HEK293T (cell line): ENCODE measurements at regions not wholly inside any gene's neighbourhood (a gene's known extent, or its start where the extent isn't known, plus 50 kb on each side); places are given as distances from the start of the nearest gene placed in this dataset.

Experiments
- CTCF ChIA-PET: fragments of 350-600 bp; formaldehyde crosslinking; extraction: SDS; loops from one replicate; lab custom pipeline; 2021; ENCODE audit warnings: antibody characterized with exemption, inconsistent platforms; lab: Yijun Ruan, JAX
- POLR2A ChIA-PET: fragments of 350-600 bp; formaldehyde crosslinking; extraction: SDS; loops from one replicate; lab custom pipeline; 2020; ENCODE audit warnings: antibody characterized with exemption, inconsistent platforms; lab: Yijun Ruan, JAX
- DNase-seq: peaks from one replicate; pipeline ENCODE4 v3.0.0; 2012; ENCODE audit warnings: mixed read lengths; ENCODE audit errors: extremely low spot score
- ARNT ChIP-seq: fragments of 450-650 bp; IDR thresholded peaks from 2 replicates; pipeline ENCODE4 v1.6.1; 2017; ENCODE audit warnings: mild to moderate bottlenecking
- BHLHE40 ChIP-seq: fragments of 450-650 bp; IDR thresholded peaks from 2 replicates; pipeline ENCODE4 v1.6.1; 2016; ENCODE audit warnings: mild to moderate bottlenecking, moderate library complexity, borderline replicate concordance
- CTBP1 ChIP-seq: fragments of 450-650 bp; IDR thresholded peaks from 2 replicates; pipeline ENCODE4 v1.6.1; 2016; ENCODE audit warnings: borderline replicate concordance
- ELF4 ChIP-seq: fragments of 450-650 bp; IDR thresholded peaks from 2 replicates; pipeline ENCODE4 v1.6.1; 2017; ENCODE audit warnings: antibody characterized with exemption
- FOXA1 ChIP-seq: fragments of 450-650 bp; IDR thresholded peaks from 2 replicates; pipeline ENCODE4 v1.6.1; 2016; ENCODE audit warnings: mild to moderate bottlenecking
- FOXK2 ChIP-seq: fragments of 450-650 bp; IDR thresholded peaks from 2 replicates; pipeline ENCODE4 v1.6.1; 2016; ENCODE audit warnings: mild to moderate bottlenecking
- FOXM1 ChIP-seq: fragments of 450-650 bp; IDR thresholded peaks from 2 replicates; pipeline ENCODE4 v1.6.1; 2017; ENCODE audit warnings: mild to moderate bottlenecking, borderline replicate concordance
- HDGF ChIP-seq: fragments of 450-650 bp; IDR thresholded peaks from 2 replicates; pipeline ENCODE4 v1.6.1; 2017; ENCODE audit warnings: antibody characterized with exemption, borderline replicate concordance
- L3MBTL2 ChIP-seq: fragments of 450-650 bp; conservative IDR thresholded peaks from 2 replicates; pipeline ENCODE4 v1.6.1; 2016; ENCODE audit warnings: mild to moderate bottlenecking
- LEF1 ChIP-seq: fragments of 450-650 bp; IDR thresholded peaks from 2 replicates; pipeline ENCODE4 v1.6.1; 2017; ENCODE audit warnings: mild to moderate bottlenecking, borderline replicate concordance
- NFRKB ChIP-seq: fragments of 450-650 bp; IDR thresholded peaks from 2 replicates; pipeline ENCODE4 v1.6.1; 2016; ENCODE audit warnings: mild to moderate bottlenecking, moderate library complexity
- SP1 ChIP-seq: fragments of 450-650 bp; IDR thresholded peaks from 2 replicates; pipeline ENCODE4 v1.6.1; 2017
- SUZ12 ChIP-seq: fragments of 450-650 bp; IDR thresholded peaks from 2 replicates; pipeline ENCODE4 v1.6.1; 2016; ENCODE audit warnings: mild to moderate bottlenecking
- TARDBP ChIP-seq: fragments of 450-650 bp; IDR thresholded peaks from 2 replicates; pipeline ENCODE4 v1.6.1; 2016
- ZNF384 ChIP-seq: fragments of 450-650 bp; IDR thresholded peaks from 2 replicates; pipeline ENCODE4 v1.6.1; 2016
- TF ChIP-seq, protein P1 (sequence below): fragments of 450-650 bp; IDR thresholded peaks from 2 replicates; pipeline ENCODE4 v1.6.1; 2016

DNA sequence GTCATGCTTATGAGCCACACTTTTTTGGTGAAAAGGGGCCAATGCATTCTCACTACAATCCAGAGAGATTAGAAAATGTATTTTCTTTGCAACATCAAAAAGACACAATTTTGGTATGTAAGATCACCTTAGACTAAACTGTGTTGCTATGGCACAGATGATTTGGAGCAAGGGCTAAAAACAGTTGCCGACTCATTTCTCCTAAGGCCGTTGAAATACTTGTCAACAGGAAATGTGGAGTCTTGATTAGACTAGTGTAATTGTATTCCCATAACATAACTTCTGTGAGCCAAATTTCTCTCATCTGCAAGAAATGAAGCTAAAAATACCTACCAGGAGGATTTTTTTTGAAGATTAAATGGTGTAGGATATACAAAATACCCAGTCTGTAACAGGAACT is 2547.7 kb downstream of the ARAP2 start:
- POLR2A ChIA-PET = no interaction called here
- DNase-seq = no peak

DNA sequence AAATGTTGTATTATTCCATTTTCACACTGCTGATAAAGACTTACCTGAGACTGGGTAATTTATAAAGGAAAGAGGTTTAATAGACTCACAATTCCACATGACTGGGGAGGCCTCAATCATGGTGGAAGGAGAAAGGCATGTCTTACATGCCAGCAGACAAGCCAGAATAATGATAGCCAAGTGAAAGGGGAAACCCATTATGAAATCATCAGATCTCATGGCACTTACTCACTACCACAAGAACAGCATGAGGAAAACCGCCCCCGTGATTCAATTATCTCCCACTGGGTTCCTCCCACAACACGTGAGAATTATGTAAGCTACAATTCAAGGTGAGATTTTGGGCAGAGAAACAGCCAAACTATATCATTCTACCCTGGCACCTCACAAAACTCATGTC is 2535.1 kb downstream of the ARAP2 start:
- ChIA-PET POLR2A (no interaction called here), CTCF (no interaction called here)
- DNase-seq = no peak
- TF ChIP-seq NFRKB (no peak), FOXA1 (no peak), ELF4 (no peak), LEF1 (no peak), FOXK2 (no peak), CTBP1 (no peak), SP1 (no peak), SUZ12 (no peak), FOXM1 (no peak), TARDBP (no peak), ZNF384 (no peak), ARNT (no peak), L3MBTL2 (no peak)

More for the DNA sequence above, 2547.7 kb downstream of the ARAP2 start:
- TF ChIP-seq BHLHE40 (no peak), FOXK2 (no peak), ARNT (no peak), FOXA1 (no peak), SP1 (no peak), ELF4 (no peak), TARDBP (no peak), FOXM1 (no peak), ZNF384 (no peak), LEF1 (no peak), NFRKB (no peak), SUZ12 (no peak), HDGF (no peak), L3MBTL2 (no peak), CTBP1 (no peak)
- TF ChIP-seq, protein P1, sequence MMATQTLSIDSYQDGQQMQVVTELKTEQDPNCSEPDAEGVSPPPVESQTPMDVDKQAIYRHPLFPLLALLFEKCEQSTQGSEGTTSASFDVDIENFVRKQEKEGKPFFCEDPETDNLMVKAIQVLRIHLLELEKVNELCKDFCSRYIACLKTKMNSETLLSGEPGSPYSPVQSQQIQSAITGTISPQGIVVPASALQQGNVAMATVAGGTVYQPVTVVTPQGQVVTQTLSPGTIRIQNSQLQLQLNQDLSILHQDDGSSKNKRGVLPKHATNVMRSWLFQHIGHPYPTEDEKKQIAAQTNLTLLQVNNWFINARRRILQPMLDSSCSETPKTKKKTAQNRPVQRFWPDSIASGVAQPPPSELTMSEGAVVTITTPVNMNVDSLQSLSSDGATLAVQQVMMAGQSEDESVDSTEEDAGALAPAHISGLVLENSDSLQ = no peak
- CTCF ChIA-PET = no interaction called here

DNA sequence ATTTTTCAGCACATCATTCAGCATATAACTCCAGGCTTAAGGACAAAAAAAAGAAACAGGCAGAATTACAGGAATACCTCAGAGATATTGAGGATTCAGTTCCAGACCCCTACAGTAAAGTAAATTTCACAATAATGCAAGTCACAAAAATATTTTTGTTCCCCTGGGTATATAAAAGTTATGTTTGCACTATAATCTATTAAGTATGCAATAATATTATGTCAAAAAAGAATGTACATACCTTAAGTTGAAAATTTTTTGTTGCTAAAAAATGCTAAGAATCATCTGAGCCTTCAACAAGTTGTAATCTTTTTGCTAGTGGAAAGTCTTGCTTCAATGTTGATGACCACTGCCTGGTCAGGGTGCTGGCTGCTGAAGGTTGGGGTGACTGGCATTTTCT is 2532.5 kb downstream of the ARAP2 start:
- TF ChIP-seq ARNT (no peak), ZNF384 (no peak), FOXM1 (no peak), NFRKB (no peak), HDGF (no peak), TARDBP (no peak), SUZ12 (no peak), SP1 (no peak), FOXA1 (no peak), ELF4 (no peak), LEF1 (no peak), L3MBTL2 (no peak), BHLHE40 (no peak), FOXK2 (no peak)
- TF ChIP-seq, protein P1 = no peak
- ChIA-PET CTCF (no interaction called here), POLR2A (no interaction called here)
- DNase-seq = no peak

DNA sequence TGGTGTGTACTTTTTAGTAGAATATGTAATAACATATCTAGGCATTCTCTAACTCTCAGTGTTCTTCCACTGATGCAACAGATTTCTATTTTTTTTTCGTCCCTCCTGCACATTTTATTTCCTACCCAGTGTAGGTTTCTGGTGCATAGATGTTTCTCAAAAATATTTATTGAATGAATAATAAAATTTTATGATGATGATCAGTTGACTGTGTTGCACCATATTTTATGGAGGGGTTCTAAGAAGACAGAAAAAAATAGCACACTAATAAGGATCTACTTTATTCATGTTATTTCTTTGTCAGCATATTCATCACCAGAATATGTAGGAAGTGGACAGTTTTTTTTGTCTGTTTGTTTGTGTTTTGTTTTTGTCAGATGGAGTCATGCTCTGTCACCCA is 2529.3 kb downstream of the ARAP2 start:
- ChIA-PET POLR2A (no interaction called here), CTCF (no interaction called here)
- TF ChIP-seq SP1 (no peak), NFRKB (no peak), ARNT (no peak), FOXM1 (no peak), LEF1 (no peak), SUZ12 (no peak), ELF4 (no peak), HDGF (no peak), FOXK2 (no peak), BHLHE40 (no peak), L3MBTL2 (no peak)
- TF ChIP-seq, protein P1 = no peak
- no peak for DNase-seq

DNA sequence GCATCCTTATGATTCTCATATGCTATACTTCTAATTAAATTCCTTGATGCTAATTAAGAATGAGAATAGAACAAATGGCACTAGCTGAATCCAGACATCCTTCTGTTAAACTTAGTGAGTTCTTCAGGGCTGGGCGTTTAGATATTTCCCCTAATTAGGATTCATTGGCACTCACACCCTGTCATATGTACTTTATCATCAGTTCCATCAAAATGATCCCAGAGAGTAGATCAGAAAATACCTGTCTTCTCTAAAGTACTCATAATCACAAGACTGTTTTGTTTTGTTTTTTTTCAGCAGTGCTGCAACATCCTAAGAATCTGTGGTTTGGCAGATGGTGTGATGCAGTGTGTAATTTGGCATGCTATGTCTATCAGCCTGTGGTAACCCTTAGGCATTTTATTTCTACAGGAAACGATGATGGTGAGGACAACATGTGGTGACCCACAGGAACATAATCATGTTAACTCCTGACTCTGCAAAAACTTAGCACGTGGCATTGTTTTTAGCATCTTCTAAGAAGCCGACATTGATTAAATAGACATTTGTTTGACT is 2528.4 kb downstream of the ARAP2 start:
- CTCF ChIA-PET = no interaction called here
- TF ChIP-seq FOXM1 (no peak), ARNT (no peak), BHLHE40 (no peak), ELF4 (no peak), L3MBTL2 (no peak), FOXA1 (no peak), TARDBP (no peak), NFRKB (no peak), HDGF (no peak), ZNF384 (no peak), SP1 (no peak), CTBP1 (no peak), LEF1 (no peak)
- TF ChIP-seq, protein P1 = no peak
- DNase-seq = no peak
- POLR2A ChIA-PET = no interaction called here
